HG03460 (cell line): ENCODE measurements at regions not wholly inside any gene's neighbourhood (a gene's known extent, or its start where the extent isn't known, plus 50 kb on each side); places are given as distances from the start of the nearest gene placed in this dataset.

Source experiments
- ATAC-seq: cut with Tn5 transposase; IDR thresholded peaks from one replicate; pipeline ENCODE4 v1.9.1; 2021; ENCODE audit not compliant: unreplicated experiment

- no peak for ATAC-seq
Observed at GRCh38 chr7:125409921-125410320, 480.3 kb upstream of the POT1 start.

- ATAC-seq = no peak
Observed at GRCh38 chr7:125406111-125406510, 476.5 kb upstream of the POT1 start.

- ATAC-seq = no peak
Observed at GRCh38 chr7:125399408-125399807, 469.8 kb upstream of the POT1 start.

- ATAC-seq = no peak
Observed at GRCh38 chr7:125396466-125397151, 467.0 kb upstream of the POT1 start.

GRCh38 chr7:125391921-125392320 is 462.3 kb upstream of the POT1 start:
- no peak for ATAC-seq

GRCh38 chr7:125390981-125391380 is 461.4 kb upstream of the POT1 start:
- ATAC-seq = no peak

GRCh38 chr7:125386211-125386610 is 456.6 kb upstream of the POT1 start:
- ATAC-seq = no peak

- ATAC-seq = no peak
Observed at GRCh38 chr7:125383324-125383723, 453.7 kb upstream of the POT1 start.

GRCh38 chr7:125382401-125382800 is 452.8 kb upstream of the POT1 start:
- ATAC-seq = no peak

- no peak for ATAC-seq
Observed at GRCh38 chr7:125375942-125376341, 446.3 kb upstream of the POT1 start.

GRCh38 chr7:125370502-125370901 is 440.9 kb upstream of the POT1 start:
- ATAC-seq = no peak

- ATAC-seq = no peak
Observed at GRCh38 chr7:125363873-125364272, 434.2 kb upstream of the POT1 start.

GRCh38 chr7:125358551-125359167 is 429.0 kb upstream of the POT1 start:
- ATAC-seq = no peak

GRCh38 chr7:125357676-125358455 is 428.2 kb upstream of the POT1 start:
- no peak for ATAC-seq

- no peak for ATAC-seq
Observed at GRCh38 chr7:125355899-125356298, 426.3 kb upstream of the POT1 start.

- no peak for ATAC-seq
Observed at GRCh38 chr7:125347269-125347668, 417.6 kb upstream of the POT1 start.

- ATAC-seq = no peak
Observed at GRCh38 chr7:125338110-125338509, 408.5 kb upstream of the POT1 start.

GRCh38 chr7:125336326-125336725 is 406.7 kb upstream of the POT1 start:
- no peak for ATAC-seq

- ATAC-seq = no peak
Observed at GRCh38 chr7:125326666-125327255, 397.1 kb upstream of the POT1 start.

- no peak for ATAC-seq
Observed at GRCh38 chr7:125316466-125316865, 386.8 kb upstream of the POT1 start.

GRCh38 chr7:125299003-125299765 is 369.6 kb upstream of the POT1 start:
- no peak for ATAC-seq
